Panc1 (cell line): ENCODE measurements at regions not wholly inside any gene's neighbourhood (a gene's known extent, or its start where the extent isn't known, plus 50 kb on each side); places are given as distances from the start of the nearest gene placed in this dataset.

ENCODE experiments used
- ATAC-seq: fragments of 200-7000 bp; cut with Tn5 transposase; 2 replicates; pipeline ENCODE4 v1.9.1; 2020; ENCODE audit warnings: mild to moderate bottlenecking, moderate library complexity
- BruUV-seq: library from RNA; stranded (reverse); fragments of 400-500 nt; replicated peaks from 2 replicates; lab custom pipeline; 2021; lab: Mats Ljungman, UMichigan
- CTCF ChIA-PET: fragments of 300-600 bp; sonication (Branson Sonifier 250); formaldehyde crosslinking; loops from one replicate; lab custom pipeline; 2022; ENCODE audit warnings: antibody characterized with exemption; lab: Charles Lee
- POLR2A ChIA-PET: fragments of 300-600 bp; sonication (Branson Sonifier 250); formaldehyde crosslinking; loops from one replicate; lab custom pipeline; 2022; ENCODE audit warnings: antibody characterized with exemption; lab: Charles Lee
- DNase-seq: peaks from one replicate; pipeline ENCODE4 v3.0.0-alpha.2; 2010; ENCODE audit warnings: low read depth, low spot score
- H3K27ac ChIP-seq: 2 replicates; pipeline ENCODE4 v1.5.1; 2011; ENCODE audit warnings: mild to moderate bottlenecking, low read length, inconsistent platforms
- H3K27me3 ChIP-seq: fragments of 200-500 bp; sonication (Bioruptor generic); 2 replicates; pipeline ENCODE4 v1.6.0; 2014; ENCODE audit warnings: low read length, inconsistent platforms; ENCODE audit not compliant: control insufficient read depth, insufficient read depth
- H3K36me3 ChIP-seq: fragments of 200-500 bp; sonication (Bioruptor generic); 2 replicates; pipeline ENCODE4 v1.5.1; 2014; ENCODE audit warnings: inconsistent platforms, mild to moderate bottlenecking, low read length, moderate library complexity; ENCODE audit not compliant: control insufficient read depth, insufficient read depth
- H3K4me1 ChIP-seq: 2 replicates; pipeline ENCODE4 v1.5.1; 2011; ENCODE audit warnings: inconsistent platforms, mild to moderate bottlenecking, low read length, moderate library complexity; ENCODE audit not compliant: control insufficient read depth, insufficient read depth
- H3K4me3 ChIP-seq, 2 experiments: 2 replicates each; pipeline ENCODE4 v1.5.1; 2011 to 2012; ENCODE audit warnings: low read depth in 2 of 2, low read length in 2 of 2, mild to moderate bottlenecking in 2 of 2, inconsistent platforms in 1 of 2, moderate library complexity in 1 of 2
- H3K9me3 ChIP-seq: fragments of 200-500 bp; sonication (Bioruptor generic); 2 replicates; pipeline ENCODE4 v1.5.1; 2014; ENCODE audit warnings: low read depth, mild to moderate bottlenecking, inconsistent platforms, low read length, moderate library complexity; ENCODE audit not compliant: control insufficient read depth, insufficient read depth
- POLR2AphosphoS5 ChIP-seq: IDR thresholded peaks from 2 replicates; pipeline ENCODE4 v1.6.1; 2012; ENCODE audit warnings: mild to moderate bottlenecking, low read depth, low read length, moderate library complexity
- SIN3A ChIP-seq: IDR thresholded peaks from 2 replicates; pipeline ENCODE4 v1.6.1; 2012; ENCODE audit warnings: low read depth, mild to moderate bottlenecking, low read length, moderate library complexity, borderline replicate concordance; ENCODE audit not compliant: insufficient read depth
- TCF7L2 ChIP-seq: IDR thresholded peaks from 2 replicates; pipeline ENCODE4 v1.6.1; 2011; ENCODE audit warnings: mild to moderate bottlenecking, low read depth, low read length, inconsistent platforms
- in situ Hi-C: cut with HindIII; loops from 2 replicates; pipeline ENCODE4 v1.10.0; 2016; ENCODE audit warnings: low sequenced_read_pairs, low pct_unique_long_range_greater_than_20kb
- intact Hi-C: fragments of 100-400 bp; cut with micrococcal nuclease; formaldehyde crosslinking; loops from one replicate; pipeline ENCODE4 v1.10.0; 2022; ENCODE audit not compliant: unreplicated experiment
- TF ChIP-seq, protein P1 (sequence below): fragments of 450-650 bp; IDR thresholded peaks from 2 replicates; pipeline ENCODE4 v1.5.1; 2017; ENCODE audit warnings: mild to moderate bottlenecking
- TF ChIP-seq, protein P2 (sequence below), 2 experiments: IDR thresholded peaks; 2 replicates each; pipeline ENCODE4 v1.6.1; 2011 to 2012; ENCODE audit warnings: low read depth in 2 of 2, control low read depth in 1 of 2, low read length in 1 of 2, mild to moderate bottlenecking in 1 of 2, moderate library complexity in 1 of 2; ENCODE audit not compliant: insufficient read depth in 1 of 2

DNA sequence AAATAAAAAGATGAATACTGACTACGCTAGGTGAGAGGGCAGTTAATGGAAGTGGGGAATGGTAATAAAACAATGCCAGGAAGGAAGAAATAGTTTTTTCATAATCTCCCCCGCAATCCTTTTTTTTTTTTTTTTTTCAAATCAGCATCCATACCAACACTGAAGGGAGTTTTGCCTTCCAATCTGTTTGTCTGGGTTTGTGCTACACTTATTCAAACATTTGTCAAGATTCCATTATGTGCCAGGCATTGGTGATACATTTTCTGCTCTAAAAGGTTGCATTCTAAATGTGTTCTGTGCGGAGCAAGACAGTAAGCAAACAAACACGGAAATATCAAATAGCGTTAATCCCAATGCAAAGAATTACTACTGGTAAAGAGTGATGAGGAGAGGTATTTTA lies 437.9 kb upstream of the BOD1L1 start:
- ATAC-seq (no peak), DNase-seq (no peak)
- H3K36me3 ChIP-seq = no peaks in the 10 kb centered on the region
- H3K9me3 ChIP-seq = no peaks in the 10 kb centered on the region
- CTCF ChIA-PET = no interaction called here
- H3K4me1 ChIP-seq = no peaks in the 10 kb centered on the region
- no peak overlapping the region for H3K4me3 ChIP-seq
- H3K27ac ChIP-seq = no peak overlapping the region
- no peak for TF ChIP-seq TCF7L2
- TF ChIP-seq, protein P1, sequence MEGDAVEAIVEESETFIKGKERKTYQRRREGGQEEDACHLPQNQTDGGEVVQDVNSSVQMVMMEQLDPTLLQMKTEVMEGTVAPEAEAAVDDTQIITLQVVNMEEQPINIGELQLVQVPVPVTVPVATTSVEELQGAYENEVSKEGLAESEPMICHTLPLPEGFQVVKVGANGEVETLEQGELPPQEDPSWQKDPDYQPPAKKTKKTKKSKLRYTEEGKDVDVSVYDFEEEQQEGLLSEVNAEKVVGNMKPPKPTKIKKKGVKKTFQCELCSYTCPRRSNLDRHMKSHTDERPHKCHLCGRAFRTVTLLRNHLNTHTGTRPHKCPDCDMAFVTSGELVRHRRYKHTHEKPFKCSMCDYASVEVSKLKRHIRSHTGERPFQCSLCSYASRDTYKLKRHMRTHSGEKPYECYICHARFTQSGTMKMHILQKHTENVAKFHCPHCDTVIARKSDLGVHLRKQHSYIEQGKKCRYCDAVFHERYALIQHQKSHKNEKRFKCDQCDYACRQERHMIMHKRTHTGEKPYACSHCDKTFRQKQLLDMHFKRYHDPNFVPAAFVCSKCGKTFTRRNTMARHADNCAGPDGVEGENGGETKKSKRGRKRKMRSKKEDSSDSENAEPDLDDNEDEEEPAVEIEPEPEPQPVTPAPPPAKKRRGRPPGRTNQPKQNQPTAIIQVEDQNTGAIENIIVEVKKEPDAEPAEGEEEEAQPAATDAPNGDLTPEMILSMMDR = no peak
- no peak for TF ChIP-seq SIN3A
- no peak for TF ChIP-seq POLR2AphosphoS5
- TF ChIP-seq, protein P2, sequence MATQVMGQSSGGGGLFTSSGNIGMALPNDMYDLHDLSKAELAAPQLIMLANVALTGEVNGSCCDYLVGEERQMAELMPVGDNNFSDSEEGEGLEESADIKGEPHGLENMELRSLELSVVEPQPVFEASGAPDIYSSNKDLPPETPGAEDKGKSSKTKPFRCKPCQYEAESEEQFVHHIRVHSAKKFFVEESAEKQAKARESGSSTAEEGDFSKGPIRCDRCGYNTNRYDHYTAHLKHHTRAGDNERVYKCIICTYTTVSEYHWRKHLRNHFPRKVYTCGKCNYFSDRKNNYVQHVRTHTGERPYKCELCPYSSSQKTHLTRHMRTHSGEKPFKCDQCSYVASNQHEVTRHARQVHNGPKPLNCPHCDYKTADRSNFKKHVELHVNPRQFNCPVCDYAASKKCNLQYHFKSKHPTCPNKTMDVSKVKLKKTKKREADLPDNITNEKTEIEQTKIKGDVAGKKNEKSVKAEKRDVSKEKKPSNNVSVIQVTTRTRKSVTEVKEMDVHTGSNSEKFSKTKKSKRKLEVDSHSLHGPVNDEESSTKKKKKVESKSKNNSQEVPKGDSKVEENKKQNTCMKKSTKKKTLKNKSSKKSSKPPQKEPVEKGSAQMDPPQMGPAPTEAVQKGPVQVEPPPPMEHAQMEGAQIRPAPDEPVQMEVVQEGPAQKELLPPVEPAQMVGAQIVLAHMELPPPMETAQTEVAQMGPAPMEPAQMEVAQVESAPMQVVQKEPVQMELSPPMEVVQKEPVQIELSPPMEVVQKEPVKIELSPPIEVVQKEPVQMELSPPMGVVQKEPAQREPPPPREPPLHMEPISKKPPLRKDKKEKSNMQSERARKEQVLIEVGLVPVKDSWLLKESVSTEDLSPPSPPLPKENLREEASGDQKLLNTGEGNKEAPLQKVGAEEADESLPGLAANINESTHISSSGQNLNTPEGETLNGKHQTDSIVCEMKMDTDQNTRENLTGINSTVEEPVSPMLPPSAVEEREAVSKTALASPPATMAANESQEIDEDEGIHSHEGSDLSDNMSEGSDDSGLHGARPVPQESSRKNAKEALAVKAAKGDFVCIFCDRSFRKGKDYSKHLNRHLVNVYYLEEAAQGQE (IDR thresholded peaks at IDR 0.05; ENCODE audit: insufficient read depth in 1 of 2, low read depth in 2 of 2, low read length in 1 of 2) = no peak
- POLR2A ChIA-PET = no interaction called here
- in situ Hi-C loops = no loop called here
- no TSS peak for BruUV-seq
- H3K27me3 ChIP-seq = no peaks in the 10 kb centered on the region
- intact Hi-C loops = no loop called here

DNA sequence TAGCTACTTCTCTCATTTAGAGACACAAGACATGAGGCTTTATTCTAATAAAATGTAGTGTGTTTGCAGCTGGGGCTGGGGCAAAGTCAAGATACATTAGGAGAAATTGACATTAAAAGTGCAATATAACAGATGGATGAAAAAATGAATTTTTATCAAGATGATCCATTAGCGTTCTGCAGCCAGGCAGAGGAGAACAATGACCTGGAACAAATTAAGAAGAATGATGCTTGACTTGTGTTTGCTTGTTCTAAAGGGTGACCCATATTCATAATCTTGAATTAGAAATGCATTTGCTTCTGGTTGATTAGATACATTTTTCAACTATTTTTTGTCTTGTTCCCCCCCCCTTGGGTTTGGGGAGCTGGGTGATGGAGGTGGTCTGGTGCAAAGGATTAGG lies 439.5 kb upstream of the BOD1L1 start:
- H3K36me3 ChIP-seq = no peaks in the 10 kb centered on the region
- H3K27ac ChIP-seq = no peak overlapping the region
- intact Hi-C loops (no loop called here), in situ Hi-C loops (no loop called here)
- H3K4me1 ChIP-seq = no peaks in the 10 kb centered on the region
- POLR2A ChIA-PET = no interaction called here
- ATAC-seq (no peak), DNase-seq (no peak)
- CTCF ChIA-PET = no interaction called here
- TF ChIP-seq, protein P1 = no peak
- TF ChIP-seq POLR2AphosphoS5 (no peak), TCF7L2 (no peak), SIN3A (no peak)
- TF ChIP-seq, protein P2 (IDR thresholded peaks at IDR 0.05; ENCODE audit: insufficient read depth in 1 of 2, low read depth in 2 of 2, low read length in 1 of 2) = no peak
- no peak overlapping the region for H3K4me3 ChIP-seq
- no peaks in the 10 kb centered on the region for H3K9me3 ChIP-seq
- BruUV-seq = no TSS peak
- no peaks in the 10 kb centered on the region for H3K27me3 ChIP-seq
